ENCODE measurements at regions not wholly inside any gene's neighbourhood (a gene's known extent, or its start where the extent isn't known, plus 50 kb on each side); places are given as distances from the start of the nearest gene placed in this dataset.

GRCh38 chr2:185050804-185051203 lies 452.5 kb downstream of the ZNF804A start:
- H3K9me3 ChIP-seq: no peaks in the 10 kb centered on the region
- no peaks in the 10 kb centered on the region for H3K4me1 ChIP-seq
- no peaks in the 10 kb centered on the region for H3K36me3 ChIP-seq
- no peaks in the 10 kb centered on the region for H3K27me3 ChIP-seq
- no peak overlapping the region for H3K4me3 ChIP-seq (ENCODE audit: low read depth, low read length)
- TF ChIP-seq, protein P1, sequence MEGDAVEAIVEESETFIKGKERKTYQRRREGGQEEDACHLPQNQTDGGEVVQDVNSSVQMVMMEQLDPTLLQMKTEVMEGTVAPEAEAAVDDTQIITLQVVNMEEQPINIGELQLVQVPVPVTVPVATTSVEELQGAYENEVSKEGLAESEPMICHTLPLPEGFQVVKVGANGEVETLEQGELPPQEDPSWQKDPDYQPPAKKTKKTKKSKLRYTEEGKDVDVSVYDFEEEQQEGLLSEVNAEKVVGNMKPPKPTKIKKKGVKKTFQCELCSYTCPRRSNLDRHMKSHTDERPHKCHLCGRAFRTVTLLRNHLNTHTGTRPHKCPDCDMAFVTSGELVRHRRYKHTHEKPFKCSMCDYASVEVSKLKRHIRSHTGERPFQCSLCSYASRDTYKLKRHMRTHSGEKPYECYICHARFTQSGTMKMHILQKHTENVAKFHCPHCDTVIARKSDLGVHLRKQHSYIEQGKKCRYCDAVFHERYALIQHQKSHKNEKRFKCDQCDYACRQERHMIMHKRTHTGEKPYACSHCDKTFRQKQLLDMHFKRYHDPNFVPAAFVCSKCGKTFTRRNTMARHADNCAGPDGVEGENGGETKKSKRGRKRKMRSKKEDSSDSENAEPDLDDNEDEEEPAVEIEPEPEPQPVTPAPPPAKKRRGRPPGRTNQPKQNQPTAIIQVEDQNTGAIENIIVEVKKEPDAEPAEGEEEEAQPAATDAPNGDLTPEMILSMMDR (IDR thresholded peaks at IDR 0.05; ENCODE audit: low read depth, low read length): no peak
- no peak for DNase-seq

GRCh38 chr2:185063761-185064160 lies 465.4 kb downstream of the ZNF804A start:
- H3K9me3 ChIP-seq: no peaks in the 10 kb centered on the region
- no peaks in the 10 kb centered on the region for H3K36me3 ChIP-seq
- no peaks in the 10 kb centered on the region for H3K4me1 ChIP-seq
- H3K27me3 ChIP-seq: no peaks in the 10 kb centered on the region
- TF ChIP-seq, protein P1 (IDR thresholded peaks at IDR 0.05; ENCODE audit: low read depth, low read length): no peak
- no peak for DNase-seq
- no peak overlapping the region for H3K4me3 ChIP-seq (ENCODE audit: low read depth, low read length)

- TF ChIP-seq, protein P1 (IDR thresholded peaks at IDR 0.05; ENCODE audit: low read depth, low read length): no peak
- Histone ChIP-seq H3K9me3 (no peaks in the 10 kb centered on the region), H3K4me3 (ENCODE audit: low read depth, low read length) (no peak overlapping the region), H3K4me1 (no peaks in the 10 kb centered on the region), H3K36me3 (no peaks in the 10 kb centered on the region), H3K27me3 (no peaks in the 10 kb centered on the region)
- DNase-seq: no peak
Measured at GRCh38 chr2:185066128-185066527, 467.8 kb downstream of the ZNF804A start.

GRCh38 chr2:185069107-185069506 lies 470.8 kb downstream of the ZNF804A start:
- DNase-seq: no peak
- TF ChIP-seq, protein P1 (IDR thresholded peaks at IDR 0.05; ENCODE audit: low read depth, low read length): no peak

DNA sequence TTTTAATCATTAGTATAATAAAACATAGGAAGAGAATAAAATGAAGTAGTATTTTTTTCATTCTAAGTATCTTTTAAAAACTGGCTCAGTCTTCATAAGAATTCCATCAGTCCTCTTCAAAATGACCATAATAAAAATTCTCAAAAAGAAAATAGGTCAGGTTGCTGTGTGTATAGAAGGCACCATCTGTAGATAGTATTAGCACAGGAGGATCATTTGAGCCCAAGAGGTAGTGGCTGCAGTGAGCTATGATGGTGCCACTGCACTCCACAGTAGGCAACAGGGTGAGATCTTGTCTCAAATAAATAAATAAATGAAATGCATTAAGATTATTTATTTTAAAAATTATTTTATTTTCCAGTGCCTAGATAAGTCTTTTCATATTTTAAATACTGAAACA lies 475.8 kb downstream of the ZNF804A start:
- Histone ChIP-seq H3K4me1 (no peaks in the 10 kb centered on the region), H3K27me3 (no peaks in the 10 kb centered on the region), H3K4me3 (ENCODE audit: low read depth, low read length) (no peak overlapping the region), H3K9me3 (no peaks in the 10 kb centered on the region), H3K36me3 (no peaks in the 10 kb centered on the region)
- DNase-seq: no peak
- TF ChIP-seq, protein P1 (IDR thresholded peaks at IDR 0.05; ENCODE audit: low read depth, low read length): no peak

More at GRCh38 chr2:185069107-185069506, 470.8 kb downstream of the ZNF804A start:
- Histone ChIP-seq H3K27me3 (no peaks in the 10 kb centered on the region), H3K4me3 (ENCODE audit: low read depth, low read length) (no peak overlapping the region), H3K36me3 (no peaks in the 10 kb centered on the region), H3K9me3 (no peaks in the 10 kb centered on the region), H3K4me1 (no peaks in the 10 kb centered on the region)

DNA sequence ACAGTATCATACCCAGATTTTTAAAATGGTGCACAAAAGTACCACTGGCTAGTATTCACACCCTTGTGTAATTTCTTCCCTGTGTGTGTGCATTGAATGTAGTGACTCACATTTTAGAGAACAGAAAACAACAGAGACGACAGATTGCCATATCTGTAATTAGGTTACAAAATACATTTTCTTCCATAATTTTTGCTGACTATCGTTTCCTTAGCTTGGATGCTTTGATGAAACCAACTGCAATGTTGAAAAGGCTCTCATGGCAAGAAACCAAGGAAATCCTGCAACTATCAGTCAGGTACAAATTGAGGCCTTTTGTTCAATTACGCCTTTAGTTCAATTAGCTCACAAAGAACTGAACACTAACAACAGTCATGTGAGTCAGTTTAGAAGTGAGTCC lies 484.4 kb downstream of the ZNF804A start:
- no peak for DNase-seq
- TF ChIP-seq, protein P1 (IDR thresholded peaks at IDR 0.05; ENCODE audit: low read depth, low read length): no peak
- H3K4me3 ChIP-seq (ENCODE audit: low read depth, low read length): no peak overlapping the region
- H3K27me3 ChIP-seq: no peaks in the 10 kb centered on the region
- no peaks in the 10 kb centered on the region for H3K9me3 ChIP-seq
- H3K4me1 ChIP-seq: no peaks in the 10 kb centered on the region
- no peaks in the 10 kb centered on the region for H3K36me3 ChIP-seq
